ENCODE measurements at regions not wholly inside any gene's neighbourhood (a gene's known extent, or its start where the extent isn't known, plus 50 kb on each side); places are given as distances from the start of the nearest gene placed in this dataset.

DNA sequence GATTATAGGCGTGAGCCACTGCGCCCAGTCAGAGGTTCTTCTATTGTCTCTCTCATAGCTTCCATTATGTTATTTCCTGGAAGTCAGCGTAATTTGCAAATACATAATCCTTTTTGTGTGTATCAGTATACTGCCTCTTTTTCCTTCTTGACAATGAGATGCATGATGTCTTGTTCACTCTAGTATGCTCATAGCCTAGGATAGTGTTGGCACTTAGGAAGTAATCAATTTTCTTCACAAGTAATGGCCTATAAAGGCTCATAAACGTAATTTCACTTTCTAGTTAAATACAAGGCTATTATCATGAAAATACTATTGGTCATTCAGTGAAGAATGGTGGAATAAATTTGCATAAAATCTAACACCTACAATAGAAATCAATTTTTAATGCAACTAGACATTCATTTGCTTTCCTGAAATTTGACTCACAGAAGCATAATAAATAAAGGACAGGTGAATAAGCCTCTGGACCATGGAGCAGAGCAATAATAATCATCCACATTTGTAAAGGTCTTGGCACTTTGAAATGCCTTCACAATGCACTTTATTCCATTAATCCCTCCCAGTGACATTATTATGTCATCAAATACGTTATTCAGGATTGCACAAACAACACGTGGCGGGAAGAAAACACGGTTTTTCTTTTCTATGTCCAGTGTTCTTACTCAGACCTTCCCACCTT, 366.9 kb upstream of the BTBD3 start:
- Histone ChIP-seq H3F3A (replicated peaks; ENCODE audit: insufficient read depth) (no peaks in the 10 kb centered on the region), H3K27me3 (ENCODE audit: insufficient read depth) (no peaks in the 10 kb centered on the region), H3K4me1 (ENCODE audit: control insufficient read depth in 1 of 2, insufficient read depth in 2 of 2, low read depth in 1 of 2, low read length in 1 of 2) (no peaks in the 10 kb centered on the region), H3K27ac (ENCODE audit: low read depth in 2 of 2, low read length in 1 of 2) (no peak overlapping the region), H3K36me3 (replicated peaks in 1 of 2; ENCODE audit: control insufficient read depth in 1 of 2, insufficient read depth in 2 of 2, low read length in 1 of 2) (no peaks in the 10 kb centered on the region), H3K9me3 (no peaks in the 10 kb centered on the region), H3K4me2 (no peak overlapping the region), H3K4me3 (ENCODE audit: low read depth in 2 of 2, low read length in 1 of 2) (no peak overlapping the region), H3K79me2 (ENCODE audit: insufficient read depth) (no peaks in the 10 kb centered on the region), H3K9me2 (no peaks in the 10 kb centered on the region), H2AFZ (ENCODE audit: low read depth) (no peak overlapping the region), H4K20me1 (ENCODE audit: insufficient read depth) (no peaks in the 10 kb centered on the region), H3K9ac (no peak overlapping the region)
- WGBS (ENCODE audit: low lambda C conversion rate): 58% methylated on average over 8 of the region's 8 CpGs
- CTCF ChIA-PET: no interaction called here
- DNase-seq: no peak
- TF ChIP-seq RFX5 (IDR thresholded peaks at IDR 0.05; ENCODE audit: low read length) (no peak), JUND (IDR thresholded peaks at IDR 0.05) (no peak), NFIC (IDR thresholded peaks at IDR 0.05; ENCODE audit: borderline replicate concordance) (no peak), TAF1 (IDR thresholded peaks at IDR 0.05; ENCODE audit: borderline replicate concordance, low read depth, low read length) (no peak), SIN3A (IDR thresholded peaks at IDR 0.05; ENCODE audit: borderline replicate concordance, low read depth, low read length) (no peak), MXI1 (IDR thresholded peaks at IDR 0.05; ENCODE audit: low read depth, low read length) (no peak), FOSL2 (IDR thresholded peaks at IDR 0.05; ENCODE audit: borderline replicate concordance, low read depth) (no peak), EP300 (IDR thresholded peaks at IDR 0.05; ENCODE audit: borderline replicate concordance in 1 of 2, low read depth in 1 of 2, low read length in 1 of 2) (no peak)
- TF ChIP-seq, protein P1, sequence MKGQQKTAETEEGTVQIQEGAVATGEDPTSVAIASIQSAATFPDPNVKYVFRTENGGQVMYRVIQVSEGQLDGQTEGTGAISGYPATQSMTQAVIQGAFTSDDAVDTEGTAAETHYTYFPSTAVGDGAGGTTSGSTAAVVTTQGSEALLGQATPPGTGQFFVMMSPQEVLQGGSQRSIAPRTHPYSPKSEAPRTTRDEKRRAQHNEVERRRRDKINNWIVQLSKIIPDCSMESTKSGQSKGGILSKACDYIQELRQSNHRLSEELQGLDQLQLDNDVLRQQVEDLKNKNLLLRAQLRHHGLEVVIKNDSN (IDR thresholded peaks at IDR 0.05; ENCODE audit: borderline replicate concordance, low read depth): no peak
- TF ChIP-seq, protein P2, sequence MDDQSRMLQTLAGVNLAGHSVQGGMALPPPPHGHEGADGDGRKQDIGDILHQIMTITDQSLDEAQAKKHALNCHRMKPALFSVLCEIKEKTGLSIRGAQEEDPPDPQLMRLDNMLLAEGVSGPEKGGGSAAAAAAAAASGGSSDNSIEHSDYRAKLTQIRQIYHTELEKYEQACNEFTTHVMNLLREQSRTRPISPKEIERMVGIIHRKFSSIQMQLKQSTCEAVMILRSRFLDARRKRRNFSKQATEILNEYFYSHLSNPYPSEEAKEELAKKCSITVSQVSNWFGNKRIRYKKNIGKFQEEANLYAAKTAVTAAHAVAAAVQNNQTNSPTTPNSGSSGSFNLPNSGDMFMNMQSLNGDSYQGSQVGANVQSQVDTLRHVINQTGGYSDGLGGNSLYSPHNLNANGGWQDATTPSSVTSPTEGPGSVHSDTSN (IDR thresholded peaks at IDR 0.05): no peak
- POLR2A ChIA-PET: no interaction called here

DNA sequence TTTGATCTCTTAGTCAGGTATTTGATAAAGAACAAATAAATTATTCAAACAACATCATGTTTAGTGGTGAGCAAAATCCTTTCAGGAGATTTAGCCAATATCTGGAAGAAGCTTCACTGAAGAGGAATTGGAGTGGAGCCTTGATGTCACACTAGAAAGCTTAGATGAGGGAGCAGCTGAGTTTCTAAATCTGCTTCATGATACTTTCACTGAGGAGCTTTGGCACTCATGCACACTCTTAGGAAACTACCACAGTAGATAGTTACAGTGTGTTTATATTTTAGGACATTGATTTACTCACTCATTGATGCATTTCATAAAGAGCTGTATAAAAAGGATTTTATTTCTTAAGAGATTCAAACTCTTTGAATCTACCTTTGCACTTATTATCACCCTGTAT, 366.2 kb upstream of the BTBD3 start:
- no peak overlapping the region for H3K4me2 ChIP-seq
- H4K20me1 ChIP-seq (ENCODE audit: insufficient read depth): no peaks in the 10 kb centered on the region
- H3K9me3 ChIP-seq: no peaks in the 10 kb centered on the region
- no peak for DNase-seq
- H3K79me2 ChIP-seq (ENCODE audit: insufficient read depth): no peaks in the 10 kb centered on the region
- H3K27me3 ChIP-seq (ENCODE audit: insufficient read depth): no peaks in the 10 kb centered on the region
- TF ChIP-seq JUND (IDR thresholded peaks at IDR 0.05): no peak
- TF ChIP-seq MXI1 (IDR thresholded peaks at IDR 0.05; ENCODE audit: low read depth, low read length): no peak
- no peak for TF ChIP-seq FOXJ3 (CRISPR knock-in tag; IDR thresholded peaks at IDR 0.05)
- TF ChIP-seq, protein P1 (IDR thresholded peaks at IDR 0.05; ENCODE audit: borderline replicate concordance, low read depth): no peak
- no peak for TF ChIP-seq RCOR1 (IDR thresholded peaks at IDR 0.05; ENCODE audit: low read length)
- TF ChIP-seq SIN3A (IDR thresholded peaks at IDR 0.05; ENCODE audit: borderline replicate concordance, low read depth, low read length): no peak
- TF ChIP-seq, protein P3, sequence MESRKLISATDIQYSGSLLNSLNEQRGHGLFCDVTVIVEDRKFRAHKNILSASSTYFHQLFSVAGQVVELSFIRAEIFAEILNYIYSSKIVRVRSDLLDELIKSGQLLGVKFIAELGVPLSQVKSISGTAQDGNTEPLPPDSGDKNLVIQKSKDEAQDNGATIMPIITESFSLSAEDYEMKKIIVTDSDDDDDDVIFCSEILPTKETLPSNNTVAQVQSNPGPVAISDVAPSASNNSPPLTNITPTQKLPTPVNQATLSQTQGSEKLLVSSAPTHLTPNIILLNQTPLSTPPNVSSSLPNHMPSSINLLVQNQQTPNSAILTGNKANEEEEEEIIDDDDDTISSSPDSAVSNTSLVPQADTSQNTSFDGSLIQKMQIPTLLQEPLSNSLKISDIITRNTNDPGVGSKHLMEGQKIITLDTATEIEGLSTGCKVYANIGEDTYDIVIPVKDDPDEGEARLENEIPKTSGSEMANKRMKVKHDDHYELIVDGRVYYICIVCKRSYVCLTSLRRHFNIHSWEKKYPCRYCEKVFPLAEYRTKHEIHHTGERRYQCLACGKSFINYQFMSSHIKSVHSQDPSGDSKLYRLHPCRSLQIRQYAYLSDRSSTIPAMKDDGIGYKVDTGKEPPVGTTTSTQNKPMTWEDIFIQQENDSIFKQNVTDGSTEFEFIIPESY (IDR thresholded peaks at IDR 0.05; ENCODE audit: borderline replicate concordance, low read depth): no peak
- no peak for TF ChIP-seq CHD2 (IDR thresholded peaks at IDR 0.05; ENCODE audit: low read length, partially characterized antibody)
- TF ChIP-seq FOSL2 (IDR thresholded peaks at IDR 0.05; ENCODE audit: borderline replicate concordance, low read depth): no peak
- no peak for TF ChIP-seq FOXM1 (IDR thresholded peaks at IDR 0.05; ENCODE audit: low read depth)
- TF ChIP-seq ELF1 (IDR thresholded peaks at IDR 0.05): no peak
- no peak for TF ChIP-seq SMC3 (IDR thresholded peaks at IDR 0.05; ENCODE audit: low read depth, low read length)
- TF ChIP-seq, protein P4, sequence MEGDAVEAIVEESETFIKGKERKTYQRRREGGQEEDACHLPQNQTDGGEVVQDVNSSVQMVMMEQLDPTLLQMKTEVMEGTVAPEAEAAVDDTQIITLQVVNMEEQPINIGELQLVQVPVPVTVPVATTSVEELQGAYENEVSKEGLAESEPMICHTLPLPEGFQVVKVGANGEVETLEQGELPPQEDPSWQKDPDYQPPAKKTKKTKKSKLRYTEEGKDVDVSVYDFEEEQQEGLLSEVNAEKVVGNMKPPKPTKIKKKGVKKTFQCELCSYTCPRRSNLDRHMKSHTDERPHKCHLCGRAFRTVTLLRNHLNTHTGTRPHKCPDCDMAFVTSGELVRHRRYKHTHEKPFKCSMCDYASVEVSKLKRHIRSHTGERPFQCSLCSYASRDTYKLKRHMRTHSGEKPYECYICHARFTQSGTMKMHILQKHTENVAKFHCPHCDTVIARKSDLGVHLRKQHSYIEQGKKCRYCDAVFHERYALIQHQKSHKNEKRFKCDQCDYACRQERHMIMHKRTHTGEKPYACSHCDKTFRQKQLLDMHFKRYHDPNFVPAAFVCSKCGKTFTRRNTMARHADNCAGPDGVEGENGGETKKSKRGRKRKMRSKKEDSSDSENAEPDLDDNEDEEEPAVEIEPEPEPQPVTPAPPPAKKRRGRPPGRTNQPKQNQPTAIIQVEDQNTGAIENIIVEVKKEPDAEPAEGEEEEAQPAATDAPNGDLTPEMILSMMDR (IDR thresholded peaks at IDR 0.05): no peak
- TF ChIP-seq, protein P5, sequence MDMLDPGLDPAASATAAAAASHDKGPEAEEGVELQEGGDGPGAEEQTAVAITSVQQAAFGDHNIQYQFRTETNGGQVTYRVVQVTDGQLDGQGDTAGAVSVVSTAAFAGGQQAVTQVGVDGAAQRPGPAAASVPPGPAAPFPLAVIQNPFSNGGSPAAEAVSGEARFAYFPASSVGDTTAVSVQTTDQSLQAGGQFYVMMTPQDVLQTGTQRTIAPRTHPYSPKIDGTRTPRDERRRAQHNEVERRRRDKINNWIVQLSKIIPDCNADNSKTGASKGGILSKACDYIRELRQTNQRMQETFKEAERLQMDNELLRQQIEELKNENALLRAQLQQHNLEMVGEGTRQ (IDR thresholded peaks at IDR 0.05; ENCODE audit: borderline replicate concordance, low read depth, low read length): no peak
- no peak for TF ChIP-seq RAD21 (IDR thresholded peaks at IDR 0.05; ENCODE audit: low read length)
- no peak for TF ChIP-seq NFIC (IDR thresholded peaks at IDR 0.05; ENCODE audit: borderline replicate concordance)
- H3K36me3 ChIP-seq (replicated peaks in 1 of 2; ENCODE audit: control insufficient read depth in 1 of 2, insufficient read depth in 2 of 2, low read length in 1 of 2): no peaks in the 10 kb centered on the region
- H2AFZ ChIP-seq (ENCODE audit: low read depth): no peak overlapping the region
- no peaks in the 10 kb centered on the region for H3F3A ChIP-seq (replicated peaks; ENCODE audit: insufficient read depth)
- ChIA-PET POLR2A (no interaction called here), CTCF (interaction anchor here (1.1 to 1.3 kb wide), 3 partner anchors 13 to 1934 kb away, joined by 3 to 4 read pairs (median 3); no protein-coding TSS in a partner anchor)
- no peak overlapping the region for H3K9ac ChIP-seq
- no peak overlapping the region for H3K4me3 ChIP-seq (ENCODE audit: low read depth in 2 of 2, low read length in 1 of 2)
- no peaks in the 10 kb centered on the region for H3K4me1 ChIP-seq (ENCODE audit: control insufficient read depth in 1 of 2, insufficient read depth in 2 of 2, low read depth in 1 of 2, low read length in 1 of 2)
- H3K9me2 ChIP-seq: no peaks in the 10 kb centered on the region
- no peak overlapping the region for H3K27ac ChIP-seq (ENCODE audit: low read depth in 2 of 2, low read length in 1 of 2)
